PC-9 (cell line): ENCODE measurements at regions not wholly inside any gene's neighbourhood (a gene's known extent, or its start where the extent isn't known, plus 50 kb on each side); places are given as distances from the start of the nearest gene placed in this dataset.

Experiments used
- EZH2 ChIP-seq: fragments of 200-600 bp; sonication (generic); IDR thresholded peaks from 2 replicates; pipeline ENCODE4 v1.8.0; 2017; ENCODE audit warnings: antibody characterized with exemption, low read depth
- TF ChIP-seq, protein P1 (sequence below): fragments of 200-600 bp; sonication (generic); conservative IDR thresholded peaks from 2 replicates; pipeline ENCODE4 v1.6.1; 2017; ENCODE audit warnings: mixed run types, antibody characterized with exemption, mild to moderate bottlenecking, moderate library complexity

DNA sequence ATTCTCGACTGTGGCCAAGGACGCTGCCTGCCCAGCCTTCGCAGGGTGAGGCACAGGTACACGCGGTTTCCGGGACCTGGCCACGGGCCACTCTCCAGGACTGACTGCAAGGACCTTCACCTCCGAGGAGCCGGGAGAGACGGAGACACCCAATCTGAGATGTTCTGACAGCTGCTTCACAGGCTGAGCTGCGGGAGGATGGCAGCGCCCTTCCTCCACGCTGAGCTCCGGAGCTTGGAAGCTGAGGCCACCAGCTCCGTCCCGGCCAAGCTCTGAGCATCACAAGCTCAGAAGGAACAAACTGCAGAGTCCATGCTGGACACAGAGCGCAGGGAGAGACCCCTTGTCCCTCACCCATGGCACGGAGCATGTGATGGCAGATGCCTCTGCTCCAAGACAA is 71.1 kb upstream of the CTDP1 start:
- TF ChIP-seq, protein P1, sequence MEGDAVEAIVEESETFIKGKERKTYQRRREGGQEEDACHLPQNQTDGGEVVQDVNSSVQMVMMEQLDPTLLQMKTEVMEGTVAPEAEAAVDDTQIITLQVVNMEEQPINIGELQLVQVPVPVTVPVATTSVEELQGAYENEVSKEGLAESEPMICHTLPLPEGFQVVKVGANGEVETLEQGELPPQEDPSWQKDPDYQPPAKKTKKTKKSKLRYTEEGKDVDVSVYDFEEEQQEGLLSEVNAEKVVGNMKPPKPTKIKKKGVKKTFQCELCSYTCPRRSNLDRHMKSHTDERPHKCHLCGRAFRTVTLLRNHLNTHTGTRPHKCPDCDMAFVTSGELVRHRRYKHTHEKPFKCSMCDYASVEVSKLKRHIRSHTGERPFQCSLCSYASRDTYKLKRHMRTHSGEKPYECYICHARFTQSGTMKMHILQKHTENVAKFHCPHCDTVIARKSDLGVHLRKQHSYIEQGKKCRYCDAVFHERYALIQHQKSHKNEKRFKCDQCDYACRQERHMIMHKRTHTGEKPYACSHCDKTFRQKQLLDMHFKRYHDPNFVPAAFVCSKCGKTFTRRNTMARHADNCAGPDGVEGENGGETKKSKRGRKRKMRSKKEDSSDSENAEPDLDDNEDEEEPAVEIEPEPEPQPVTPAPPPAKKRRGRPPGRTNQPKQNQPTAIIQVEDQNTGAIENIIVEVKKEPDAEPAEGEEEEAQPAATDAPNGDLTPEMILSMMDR, result no peak
- no peak for TF ChIP-seq EZH2
